T-helper 1 cell treated with Interleukin-12 subunit alpha and Interleukin-12 subunit beta and Interleukin-4 antibody, amounts not matched to agents 30 ng/mL and 1 ng/mL, for 36 hours (primary cell): ENCODE measurements at regions not wholly inside any gene's neighbourhood (a gene's known extent, or its start where the extent isn't known, plus 50 kb on each side); places are given as distances from the start of the nearest gene placed in this dataset.
"Not testable (repeated sequence)": the region's sequence is repeated elsewhere in the genome, so short reads cannot be mapped to it uniquely, and the experiment has no call there.

Source experiments
- intact Hi-C: fragments of 100-400 bp; cut with micrococcal nuclease; formaldehyde crosslinking; loops from one replicate; pipeline ENCODE4 v1.15.1; 2024

DNA sequence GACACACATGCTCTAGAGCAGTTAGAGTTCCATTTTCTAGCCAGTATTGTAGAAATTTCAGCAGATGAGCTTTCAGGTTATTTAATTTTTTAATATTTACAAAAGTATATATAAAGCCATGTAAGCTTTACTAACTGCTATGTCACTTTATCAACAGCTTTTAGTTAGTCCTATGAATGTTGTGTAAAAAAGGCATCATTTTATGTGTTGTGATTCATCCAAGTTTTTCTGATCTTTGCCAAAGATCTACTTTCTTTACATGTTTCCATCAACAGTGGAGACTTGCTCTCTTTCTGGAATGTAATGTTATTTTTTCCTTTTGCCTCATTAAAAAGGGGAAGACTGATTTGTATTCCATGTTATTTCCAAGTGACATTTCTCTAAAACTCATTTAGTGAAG lies 125.2 kb upstream of the TFPI start:
- intact Hi-C loops, result no loop called here

DNA sequence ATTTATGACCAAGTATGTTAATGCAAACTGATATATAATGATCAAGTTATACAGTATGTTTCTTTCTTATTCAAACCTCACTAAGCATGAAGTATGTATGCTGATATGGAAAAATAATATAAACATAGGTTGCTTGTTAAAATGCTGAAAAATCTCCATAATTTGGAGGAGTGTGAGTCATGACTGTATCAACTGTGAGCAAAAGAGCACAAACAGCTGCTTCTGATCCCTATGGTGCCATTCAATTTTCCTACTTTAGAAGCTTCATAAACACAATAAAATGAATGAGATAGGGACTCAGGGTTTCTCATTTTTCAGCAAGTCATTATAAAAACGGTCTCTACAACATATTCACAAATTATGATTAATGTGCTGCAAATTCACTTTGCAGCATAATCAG lies 129.9 kb upstream of the TFPI start:
- intact Hi-C loops, result no loop called here

DNA sequence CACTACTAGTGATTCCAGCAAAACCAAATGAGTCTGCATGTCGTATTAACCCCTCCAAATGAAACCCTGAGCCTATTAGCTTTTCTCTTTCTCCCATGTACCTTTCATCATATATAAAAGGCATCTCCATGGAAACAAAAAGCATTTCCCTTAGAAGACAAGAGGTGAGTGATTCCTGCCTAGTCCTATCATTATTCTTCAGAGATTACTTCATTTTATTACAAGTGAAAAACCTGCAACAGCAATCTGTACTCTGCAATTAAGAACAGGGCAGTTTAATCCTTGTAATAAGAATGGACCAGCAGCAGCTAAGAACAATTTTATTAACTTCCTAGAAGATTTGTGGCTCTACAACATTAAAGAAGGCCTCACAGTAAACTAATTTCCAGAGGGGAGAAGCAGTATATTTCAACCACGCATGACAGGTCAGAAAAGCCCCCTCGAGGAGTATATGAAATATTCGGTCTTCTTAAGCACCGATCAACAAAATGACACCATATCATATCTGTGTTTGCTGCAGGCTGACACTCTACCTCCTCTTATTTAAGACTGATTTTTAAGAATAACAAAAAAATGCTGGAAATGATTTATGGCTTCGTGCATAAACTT lies 132.3 kb upstream of the TFPI start:
- intact Hi-C loops, result no loop called here

DNA sequence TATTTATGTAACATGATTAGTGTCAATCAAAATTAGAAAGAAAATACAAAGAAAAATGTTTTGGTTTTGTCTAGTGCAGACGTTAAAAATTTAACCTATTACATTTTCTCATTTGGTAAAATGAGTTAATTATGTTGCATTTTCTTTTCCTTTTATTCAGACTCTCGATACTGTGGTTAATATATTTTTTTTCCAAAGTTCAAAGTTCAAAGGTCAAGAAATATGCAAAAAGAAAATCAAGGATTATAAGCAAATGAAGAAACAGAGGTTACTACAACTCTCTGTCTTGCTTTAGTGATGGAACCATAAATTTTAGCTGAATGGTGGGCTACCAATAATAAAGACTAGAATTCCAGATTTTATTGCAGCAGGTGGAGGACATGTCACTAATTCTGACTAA lies 133.3 kb upstream of the TFPI start:
- intact Hi-C loops, result no loop called here

DNA sequence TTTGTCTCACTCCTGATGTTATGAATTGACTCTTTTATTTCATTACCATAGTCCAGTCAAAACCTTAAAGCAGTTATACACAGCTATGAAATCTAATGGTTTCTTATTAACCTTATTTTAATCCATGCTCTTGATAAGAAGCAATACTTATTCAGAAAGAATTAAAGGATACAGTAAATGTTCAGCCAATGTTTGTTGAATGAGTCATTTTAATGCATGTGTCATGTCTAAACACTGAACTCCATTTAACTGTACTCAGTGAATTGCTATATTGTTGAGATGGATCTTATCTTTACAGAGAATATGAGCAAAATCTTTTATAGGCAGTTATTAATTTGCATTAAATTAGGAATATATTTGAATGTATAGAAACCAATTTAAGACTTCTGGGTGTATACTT lies 135.1 kb upstream of the TFPI start:
- intact Hi-C loops, result no loop called here

DNA sequence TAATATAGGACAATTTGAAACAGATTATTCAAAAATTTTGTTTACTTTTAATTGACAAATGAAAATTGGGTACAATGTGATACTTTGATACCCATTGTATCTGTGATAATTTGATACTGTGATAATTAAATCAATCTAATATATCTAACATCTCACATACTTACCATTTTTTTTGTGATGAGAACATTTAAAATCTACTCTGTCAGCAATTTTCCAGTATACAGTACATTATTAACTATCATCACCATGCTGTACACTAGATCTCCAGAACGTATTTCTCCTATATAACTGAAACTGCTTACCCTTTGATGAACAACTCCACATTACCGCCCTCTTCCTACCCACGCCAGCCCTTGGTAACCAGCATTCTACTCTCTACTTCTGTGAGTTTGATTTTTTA lies 139.7 kb upstream of the TFPI start:
- intact Hi-C loops, result no loop called here

DNA sequence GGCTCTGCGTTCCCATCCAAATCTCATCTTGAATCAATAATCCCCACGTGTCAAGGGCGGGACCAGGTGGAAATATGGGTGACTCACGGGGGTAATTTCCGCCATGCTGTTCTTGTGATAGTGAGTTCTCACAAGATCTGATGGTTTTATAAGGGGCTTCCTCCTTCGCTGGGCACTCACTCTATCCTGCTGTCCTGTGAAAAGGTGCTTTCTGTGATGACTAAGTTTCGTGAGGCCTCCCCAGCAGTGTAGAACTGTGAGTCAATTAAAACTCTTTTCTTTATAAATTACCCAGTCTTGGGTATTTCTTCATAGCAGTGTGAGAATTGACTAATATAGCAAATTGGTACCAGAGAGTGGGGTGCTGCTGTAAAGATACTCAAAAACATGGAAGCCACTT lies 142.4 kb upstream of the TFPI start:
- intact Hi-C loops, result not testable (repeated sequence)

DNA sequence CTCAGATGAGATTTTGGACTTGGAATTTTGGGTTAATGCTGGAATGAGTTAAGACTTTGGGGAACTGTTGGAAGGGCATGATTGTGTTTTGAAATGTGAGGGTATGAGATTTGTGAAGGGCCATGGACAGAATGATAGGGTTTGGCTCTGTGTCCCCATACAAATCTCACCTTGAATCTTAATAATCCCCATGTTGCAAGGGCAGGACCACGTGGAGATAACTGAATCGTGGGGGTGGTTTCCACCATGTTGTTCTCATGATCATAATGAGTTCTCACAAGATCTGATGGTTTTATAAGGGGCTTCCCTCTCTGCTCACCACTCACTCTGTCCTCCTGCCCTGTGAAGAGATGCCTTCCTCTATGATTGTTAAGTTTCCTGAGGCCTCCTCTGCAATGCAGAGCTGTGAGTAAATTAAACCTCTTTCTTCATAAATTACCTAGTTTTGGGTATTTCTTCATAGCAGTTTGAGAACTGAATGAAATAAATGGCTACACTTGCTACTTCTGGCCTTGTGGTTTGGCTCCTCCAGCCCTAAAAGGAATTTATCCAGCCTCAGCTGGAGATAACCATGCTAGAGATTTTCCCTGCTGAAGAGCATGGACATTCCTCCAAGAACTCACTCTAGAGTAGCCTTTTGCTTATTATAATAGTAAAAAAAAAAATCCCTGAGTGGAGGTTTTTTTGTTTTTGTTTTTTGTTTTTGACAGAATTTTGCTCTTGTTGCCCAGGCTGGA lies 144.3 kb upstream of the TFPI start:
- intact Hi-C loops, result no loop called here

DNA sequence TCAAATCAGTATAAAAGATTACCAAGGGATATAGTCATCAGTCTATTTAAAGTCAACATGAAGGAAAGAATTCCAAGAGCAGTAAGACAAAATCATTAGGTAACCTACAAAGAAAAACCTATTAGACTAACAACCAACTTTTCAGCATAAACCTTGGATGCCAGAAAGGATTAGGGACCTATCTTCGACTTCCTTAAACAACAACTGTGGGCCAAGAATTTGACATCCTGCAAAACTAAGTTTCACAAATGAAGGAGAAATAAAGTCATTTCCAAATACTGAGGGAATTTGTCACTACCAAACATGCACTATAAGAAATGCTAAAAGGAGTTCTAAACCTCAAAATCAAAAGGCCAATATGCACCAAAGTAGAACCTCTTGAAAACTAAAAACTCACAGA lies 147.9 kb upstream of the TFPI start:
- intact Hi-C loops, result no loop called here

DNA sequence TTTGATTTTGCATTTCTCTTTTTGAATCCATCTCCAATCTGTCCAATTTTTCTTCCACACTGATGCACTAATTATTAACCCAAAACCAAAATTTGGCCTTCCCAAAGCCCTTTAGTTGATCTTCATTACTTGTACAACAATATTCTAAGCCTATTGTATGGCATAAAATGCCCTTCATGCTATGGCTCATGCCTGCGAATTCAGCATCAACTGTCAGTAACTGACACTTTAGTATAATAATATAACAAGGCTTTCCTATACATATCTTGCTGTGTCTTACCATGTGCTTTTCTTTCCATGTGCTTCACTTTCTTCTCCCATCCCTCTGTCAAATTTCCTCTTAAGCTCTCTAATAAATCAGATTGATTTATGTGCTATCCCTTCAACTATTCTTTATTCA lies 154.0 kb upstream of the TFPI start:
- intact Hi-C loops, result no loop called here

DNA sequence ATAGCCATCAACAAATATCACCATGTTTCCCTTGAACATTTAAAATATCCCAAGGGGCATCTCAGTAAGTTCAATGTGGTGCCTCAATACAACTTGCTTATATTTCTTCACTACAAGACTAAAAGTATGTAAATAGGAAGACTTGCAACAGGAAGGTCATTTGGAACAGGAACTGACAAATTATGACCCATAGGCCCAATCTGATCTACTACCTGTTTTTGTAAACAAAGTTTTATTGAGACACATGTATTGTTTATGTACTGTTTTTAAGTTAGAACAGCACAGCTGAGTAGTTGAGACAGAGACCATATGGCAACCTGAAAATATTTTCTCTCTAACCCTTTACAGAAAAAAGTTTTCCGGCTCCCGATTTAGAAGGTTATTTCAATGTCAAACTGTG lies 154.8 kb upstream of the TFPI start:
- intact Hi-C loops, result no loop called here

DNA sequence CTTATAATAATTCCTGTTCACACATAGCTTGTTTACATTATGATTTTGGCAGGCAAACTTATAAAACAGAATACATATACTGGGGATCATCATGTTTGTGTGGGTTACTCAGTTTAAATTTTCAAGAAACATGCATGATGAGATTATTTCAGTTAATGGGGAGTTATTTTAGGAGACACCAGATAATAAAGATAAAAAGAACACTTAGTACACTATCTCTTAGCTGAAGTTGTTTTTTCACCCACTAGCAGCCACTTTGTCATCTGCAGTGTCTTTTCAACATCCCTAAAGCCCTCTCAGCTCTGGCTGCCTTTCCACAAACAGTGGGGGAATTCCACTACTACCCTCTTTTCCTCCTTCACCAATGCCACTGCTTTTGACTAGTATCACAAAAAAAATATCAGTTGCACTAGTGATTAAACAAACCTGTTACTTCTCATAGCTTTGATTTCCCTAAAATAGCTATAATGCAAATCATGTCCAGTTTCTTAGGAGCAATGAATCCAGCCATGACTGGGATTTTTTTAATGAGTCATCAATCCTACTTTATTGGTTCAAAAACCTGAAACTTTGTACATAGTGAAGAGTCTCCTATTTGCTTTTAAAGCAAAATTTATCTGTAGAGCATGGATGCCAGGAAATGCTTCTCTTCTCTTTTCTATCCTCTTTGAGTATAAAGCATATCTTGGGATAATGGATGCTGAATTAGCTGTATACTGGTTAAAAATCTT lies 156.7 kb upstream of the TFPI start:
- intact Hi-C loops, result no loop called here

DNA sequence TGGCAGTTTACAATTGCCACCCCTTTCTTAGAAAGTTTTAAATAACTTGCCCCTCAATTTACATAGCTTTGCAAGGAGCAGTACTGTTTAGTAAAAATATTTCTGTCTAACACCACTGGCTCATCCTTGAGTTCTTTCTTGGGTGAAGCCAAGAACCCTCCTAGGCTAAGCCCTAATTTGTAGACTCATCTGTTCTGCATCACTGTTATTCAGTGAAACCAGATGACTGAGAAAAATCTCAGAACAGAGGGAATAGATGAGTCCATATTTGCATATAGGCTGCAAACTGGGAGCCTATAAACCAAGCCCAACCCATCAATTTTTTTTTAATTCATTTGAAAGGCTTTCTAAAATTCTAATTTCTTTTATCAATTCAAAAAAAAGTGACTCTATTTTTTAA lies 161.4 kb upstream of the TFPI start:
- intact Hi-C loops, result no loop called here

DNA sequence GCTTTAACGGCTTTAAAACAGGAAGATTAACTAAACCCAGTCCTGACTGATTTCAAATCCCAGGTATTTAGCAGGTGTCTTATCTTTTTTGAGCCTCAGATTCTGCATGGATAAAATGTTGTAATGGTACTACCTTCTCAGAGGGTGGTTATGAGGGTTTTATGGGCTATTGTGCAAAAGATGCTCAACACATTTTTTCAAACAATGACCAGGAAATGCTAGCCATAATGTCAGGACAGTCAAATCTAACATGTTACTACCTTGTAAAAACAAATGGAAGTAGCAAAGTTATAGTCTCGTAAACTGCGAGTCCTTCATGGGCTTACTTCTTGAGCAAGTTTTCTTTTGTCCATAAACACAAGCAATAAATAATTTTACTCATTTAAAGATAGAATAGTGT lies 162.1 kb upstream of the TFPI start:
- intact Hi-C loops, result no loop called here

DNA sequence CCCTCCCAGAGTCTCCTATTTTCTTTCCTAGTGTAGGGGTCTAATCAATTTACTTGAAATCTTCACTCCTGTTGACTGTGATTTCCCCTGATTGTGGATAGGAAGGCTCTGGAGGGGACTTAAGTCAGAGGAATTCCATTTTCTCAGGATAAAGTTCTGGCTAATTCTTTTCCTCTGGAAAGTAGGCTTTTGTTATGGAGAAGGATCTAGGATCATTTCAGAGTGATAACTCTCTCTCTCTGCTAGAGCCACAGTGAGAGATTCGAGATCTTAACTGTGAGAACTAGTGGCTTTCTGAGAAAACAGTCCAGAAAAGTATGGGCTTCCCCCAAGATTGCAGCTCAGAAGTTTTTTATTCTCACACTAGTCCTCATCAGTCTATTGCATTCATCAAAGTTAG lies 163.9 kb upstream of the TFPI start:
- intact Hi-C loops, result no loop called here

DNA sequence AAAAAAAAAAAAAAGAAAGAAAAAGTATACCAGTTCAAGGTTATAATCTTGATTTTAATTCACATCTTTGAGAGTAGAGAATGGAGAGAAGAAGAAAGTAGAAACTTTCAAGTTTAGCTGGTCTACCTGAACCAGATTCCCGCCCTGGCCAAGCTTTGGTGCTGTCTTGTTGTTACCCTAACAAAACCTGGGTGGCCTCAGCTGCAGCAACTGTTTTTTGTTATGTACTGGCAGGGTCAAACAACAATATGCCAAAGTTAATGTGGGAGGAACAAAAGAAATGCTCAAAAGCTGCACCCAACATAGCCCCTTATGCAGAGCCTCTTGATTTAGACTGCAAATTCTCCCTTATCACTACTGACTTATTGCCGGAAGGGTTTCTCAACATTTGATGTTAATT lies 165.3 kb upstream of the TFPI start:
- intact Hi-C loops, result no loop called here

DNA sequence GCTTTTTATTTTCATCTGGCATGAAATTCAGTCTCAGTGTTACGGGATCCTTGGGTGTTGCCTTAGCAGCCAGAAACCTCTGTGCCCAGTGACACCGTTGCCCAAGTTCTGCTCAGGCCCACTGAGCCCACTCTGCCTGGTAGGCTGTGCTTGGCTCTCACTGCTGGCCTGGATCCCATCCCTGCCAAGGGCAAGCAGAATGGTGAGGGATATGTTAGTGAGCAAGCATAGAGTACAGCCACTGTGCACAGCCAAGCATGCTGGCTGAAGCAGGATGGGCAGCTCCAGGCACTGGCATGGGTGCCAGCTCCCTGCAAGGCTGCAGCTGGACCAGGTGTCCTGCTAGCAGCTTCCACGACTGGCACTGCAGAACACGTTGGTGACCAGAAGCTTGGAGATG lies 194.7 kb upstream of the TFPI start:
- intact Hi-C loops, result no loop called here

DNA sequence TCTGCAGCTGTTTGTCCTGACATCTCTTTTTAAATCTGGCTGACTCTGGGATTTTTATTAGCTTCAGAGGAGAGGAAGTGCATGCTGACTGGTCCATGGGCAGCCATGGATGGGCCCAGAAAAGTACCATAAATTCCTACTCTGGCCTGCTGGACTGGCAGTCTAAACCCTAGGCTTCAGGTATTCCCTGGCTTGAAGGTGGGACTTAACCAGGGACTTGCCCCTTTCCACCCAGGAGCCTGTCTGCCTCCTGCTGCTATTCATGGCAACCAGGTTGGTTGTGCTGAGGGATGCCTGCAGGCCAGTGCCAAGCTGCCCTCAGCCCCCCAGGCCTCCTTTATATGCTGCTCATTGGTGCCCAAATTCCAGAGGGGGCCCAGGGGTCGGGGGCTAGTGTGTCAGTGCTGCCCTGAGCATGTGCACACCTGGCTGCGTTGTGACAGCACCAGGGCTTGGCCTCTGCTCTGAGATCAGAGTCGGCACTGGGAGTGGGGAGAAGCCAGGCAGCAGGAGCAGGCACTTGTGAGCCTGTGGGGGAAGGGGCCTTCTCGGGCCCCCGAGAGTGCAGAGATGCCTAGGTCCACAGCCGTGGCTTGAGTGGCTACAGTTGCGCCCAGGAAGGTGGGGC lies 195.7 kb upstream of the TFPI start:
- intact Hi-C loops, result no loop called here

DNA sequence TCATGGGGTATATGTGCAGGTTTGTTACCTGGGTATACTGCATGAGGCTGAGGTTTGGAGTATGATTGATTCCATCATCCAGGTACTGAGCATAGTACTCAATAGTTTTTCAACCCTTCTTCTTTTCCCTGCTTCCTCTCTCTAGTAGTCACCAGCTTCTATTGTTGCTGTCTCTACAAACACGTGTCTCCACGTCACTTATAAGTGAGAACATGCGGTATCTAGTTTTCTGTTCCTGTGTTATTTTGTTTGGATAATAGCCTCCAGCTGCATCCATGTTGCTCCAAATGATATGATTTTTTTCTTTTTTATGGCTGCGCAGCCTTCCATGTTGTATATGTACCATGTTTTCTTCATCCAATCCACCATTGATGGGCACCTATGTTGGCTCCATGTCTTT lies 214.8 kb upstream of the TFPI start:
- intact Hi-C loops, result no loop called here

DNA sequence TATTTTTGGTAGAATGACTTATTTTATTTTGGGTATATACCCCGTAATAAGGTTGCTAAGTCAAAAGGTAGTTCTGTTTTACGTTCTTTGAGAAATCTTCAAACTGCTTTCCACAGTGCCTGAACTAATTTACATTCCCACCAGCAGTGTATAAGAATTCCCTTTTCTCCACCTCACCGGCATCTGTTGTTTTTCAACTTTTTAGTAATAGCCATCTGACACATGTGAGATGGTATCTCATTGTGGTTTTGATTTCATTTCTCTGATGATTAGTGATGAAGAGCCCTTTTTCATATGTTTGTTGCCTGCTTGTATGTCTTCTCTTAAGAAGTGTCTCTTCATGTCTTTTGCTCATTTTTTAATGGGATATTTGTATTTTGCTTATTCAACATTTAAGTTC lies 215.2 kb upstream of the TFPI start:
- intact Hi-C loops, result no loop called here

DNA sequence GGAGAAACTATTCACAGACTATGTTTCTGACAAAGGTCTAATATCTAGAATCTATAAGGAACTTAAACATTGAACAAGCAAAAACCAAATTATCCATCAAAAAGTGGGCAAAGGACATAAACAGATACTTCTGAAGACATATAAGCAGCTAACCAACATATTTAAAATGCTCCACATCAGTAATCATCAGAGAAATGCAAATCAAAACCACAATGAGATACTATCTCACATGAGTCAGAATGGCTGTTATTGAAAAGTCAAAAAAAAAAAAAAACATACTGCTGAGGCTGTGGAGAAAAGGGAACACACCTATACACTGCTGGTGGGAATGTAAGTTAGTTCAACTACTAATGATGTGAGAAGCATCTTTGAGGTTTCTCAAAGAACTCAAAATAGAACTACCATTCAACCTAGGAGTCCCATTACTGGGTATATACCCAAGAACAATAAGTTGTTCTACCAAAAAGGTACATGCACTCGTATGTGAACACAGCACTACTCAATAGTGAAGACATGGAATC lies 220.4 kb upstream of the TFPI start:
- intact Hi-C loops, result no loop called here

DNA sequence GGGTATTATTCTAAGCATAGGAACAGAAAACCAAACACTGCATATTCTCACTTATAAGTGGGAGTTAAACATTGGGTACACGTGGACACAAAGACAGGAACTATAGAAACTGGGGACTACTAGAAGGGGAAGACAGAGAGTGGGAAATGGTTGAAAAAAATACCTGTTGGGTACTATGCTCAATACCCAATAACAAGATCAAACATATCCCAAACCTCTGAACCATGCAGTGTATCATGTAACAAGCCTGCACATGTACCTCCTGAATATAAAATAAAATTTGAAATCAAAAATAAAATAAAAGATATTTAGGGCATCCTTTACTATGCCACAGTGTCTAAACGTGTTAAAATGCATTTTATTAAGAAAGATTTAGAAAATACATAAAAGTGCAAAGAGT lies 221.0 kb upstream of the TFPI start:
- intact Hi-C loops, result no loop called here
